ENCODE measurements at regions not wholly inside any gene's neighbourhood (a gene's known extent, or its start where the extent isn't known, plus 50 kb on each side); places are given as distances from the start of the nearest gene placed in this dataset.
A peak's percentile ranks its signal among the peaks of the same experiment; 100 is the strongest.

DNA sequence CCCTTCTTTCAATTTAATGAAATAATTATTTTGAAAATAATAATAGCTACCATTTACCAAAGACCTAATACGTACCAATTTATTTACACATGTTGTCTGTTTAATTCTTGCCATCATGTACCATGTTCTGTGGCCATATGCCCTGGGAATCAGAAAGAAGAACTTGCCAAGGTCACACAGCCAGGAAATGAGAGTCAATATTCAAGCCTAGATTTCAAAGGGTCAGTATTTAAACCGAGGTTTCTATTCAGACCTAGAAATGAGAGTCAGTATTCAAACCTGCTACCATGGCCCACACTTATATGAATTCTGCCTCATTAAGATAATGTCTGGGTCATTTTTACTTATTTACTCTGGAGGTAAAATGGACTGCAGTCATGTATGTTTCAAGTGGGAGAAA is 103.6 kb upstream of the TBL1XR1 start:
- DNase-seq (ENCODE audit: low spot score), result no peak

DNA sequence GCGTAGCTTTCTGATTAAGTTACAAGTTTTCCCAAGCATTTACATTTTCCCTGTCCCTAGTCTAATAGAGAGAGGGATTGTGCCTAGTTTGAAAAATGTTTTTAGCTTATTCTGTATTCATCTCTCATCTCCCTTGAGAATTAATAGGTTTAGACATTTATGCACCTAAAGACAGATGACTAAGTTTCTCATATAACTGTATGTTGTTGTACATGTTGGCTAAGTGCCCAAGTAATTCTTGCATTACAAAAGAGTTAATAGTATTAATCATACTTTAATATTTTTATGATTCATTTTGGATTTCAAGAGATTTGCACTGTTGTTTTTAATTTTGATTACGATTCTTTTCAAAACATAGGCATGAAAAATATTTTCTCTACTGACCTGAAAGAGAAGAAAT is 109.0 kb upstream of the TBL1XR1 start:
- DNase-seq (ENCODE audit: low spot score), result no peak

- DNase-seq (ENCODE audit: low spot score), result no peak
Observed at GRCh38 chr3:177307391-177307790, 110.1 kb upstream of the TBL1XR1 start.

DNA sequence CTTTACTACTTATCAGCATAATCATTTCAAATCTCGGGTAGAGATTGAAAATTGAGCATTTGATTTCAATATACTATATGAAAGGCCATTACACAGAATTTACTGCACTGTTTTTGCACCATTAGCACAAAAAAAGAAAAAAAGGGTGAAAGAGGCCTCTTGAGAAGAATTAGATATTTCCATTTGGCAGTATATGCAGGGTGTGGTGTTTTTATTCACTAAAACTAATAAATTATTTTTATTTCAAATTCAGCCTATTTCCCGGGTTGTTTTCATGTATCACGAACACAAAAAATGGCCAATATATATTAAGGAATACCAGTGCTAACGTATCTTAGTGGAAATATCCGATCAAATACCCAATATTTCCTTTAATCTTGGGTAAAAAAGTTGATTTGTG is 110.5 kb upstream of the TBL1XR1 start:
- DNase-seq (ENCODE audit: low spot score), result no peak

- DNase-seq (ENCODE audit: low spot score), result no peak
Observed at GRCh38 chr3:177308286-177308685, 111.0 kb upstream of the TBL1XR1 start.

DNA sequence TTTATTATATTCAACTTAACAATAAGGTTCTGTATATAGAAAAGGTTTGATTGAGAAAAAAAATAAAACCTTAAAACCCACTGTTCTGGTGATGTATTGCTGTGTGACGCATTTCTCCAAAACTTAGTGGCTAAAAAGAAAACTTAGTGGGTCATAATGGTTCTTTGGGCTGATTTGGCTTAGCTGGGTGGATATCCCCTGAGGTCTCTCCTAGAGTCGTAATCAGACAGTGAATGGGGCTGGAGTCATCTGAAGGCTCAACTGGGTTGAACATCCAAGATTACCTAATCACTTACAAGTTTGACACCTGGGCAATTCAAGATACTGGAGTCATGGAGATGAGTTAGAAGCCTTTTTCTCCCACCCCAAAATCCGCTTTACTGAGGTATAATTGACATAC is 111.6 kb upstream of the TBL1XR1 start:
- no peak for DNase-seq (ENCODE audit: low spot score)

GRCh38 chr3:177312491-177312890 is 115.2 kb upstream of the TBL1XR1 start:
- no peak for DNase-seq (ENCODE audit: low spot score)

DNA sequence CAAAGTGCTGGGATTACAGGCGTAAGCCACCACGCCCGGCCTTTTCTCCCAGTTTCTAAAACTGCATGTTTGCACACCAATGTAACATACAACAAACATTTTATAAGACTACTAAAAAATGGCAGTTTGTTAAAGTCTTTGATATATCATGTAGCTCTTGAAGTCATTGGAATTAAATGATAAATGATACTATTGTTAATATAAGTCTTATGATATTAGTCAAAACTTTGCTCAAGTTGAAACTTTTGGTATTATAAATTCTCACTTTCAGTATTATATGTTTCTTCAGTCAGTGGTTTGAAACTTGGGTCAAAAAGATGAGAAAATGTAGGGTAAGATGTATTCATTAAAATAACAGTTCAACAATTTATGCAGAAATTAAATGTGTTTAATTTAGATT is 117.6 kb upstream of the TBL1XR1 start:
- no peak for DNase-seq (ENCODE audit: low spot score)

DNA sequence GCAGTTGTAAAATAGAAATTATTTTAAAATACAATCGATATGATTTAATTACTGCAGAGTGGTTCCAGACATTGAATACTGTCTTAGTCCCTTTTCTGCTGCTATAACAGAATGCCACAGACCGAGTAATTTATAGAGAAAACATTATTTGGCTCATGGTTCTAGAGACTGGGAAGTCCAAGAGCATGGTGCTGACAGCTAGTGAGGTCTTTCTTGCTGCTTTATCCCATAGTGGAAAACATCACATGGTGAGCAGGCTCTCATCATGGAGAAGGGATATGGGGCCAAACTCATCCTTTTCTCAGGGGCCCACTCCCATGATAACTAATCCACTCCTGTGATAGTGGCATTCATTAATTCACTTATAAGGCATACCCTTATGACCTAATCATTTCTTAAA is 120.0 kb upstream of the TBL1XR1 start:
- DNase-seq (ENCODE audit: low spot score), result no peak

- DNase-seq (ENCODE audit: low spot score), result no peak
Observed at GRCh38 chr3:177318559-177318958, 121.3 kb upstream of the TBL1XR1 start.

- DNase-seq (ENCODE audit: low spot score), result peak; percentile 7
Observed at GRCh38 chr3:177320765-177321247, 123.5 kb upstream of the TBL1XR1 start.

DNA sequence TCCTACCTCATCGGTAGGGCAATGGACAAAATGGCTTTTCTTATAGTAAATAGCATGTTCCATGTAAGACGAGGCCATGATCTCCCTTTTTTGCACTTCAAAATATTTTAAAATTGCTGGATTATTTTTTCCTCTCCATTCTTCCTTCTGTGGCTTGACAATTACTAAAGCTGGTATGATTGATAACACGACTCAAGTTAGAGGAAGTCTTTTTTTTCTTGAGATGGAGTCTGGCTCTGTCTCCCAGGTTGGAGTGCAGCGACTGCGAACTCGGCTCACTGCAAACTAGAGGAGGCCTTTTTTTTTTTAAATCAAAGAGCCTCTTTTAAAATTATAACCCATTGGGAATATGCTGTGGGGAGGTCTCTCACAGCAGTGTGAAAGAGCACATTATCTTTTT is 124.5 kb upstream of the TBL1XR1 start:
- no peak for DNase-seq (ENCODE audit: low spot score)

DNA sequence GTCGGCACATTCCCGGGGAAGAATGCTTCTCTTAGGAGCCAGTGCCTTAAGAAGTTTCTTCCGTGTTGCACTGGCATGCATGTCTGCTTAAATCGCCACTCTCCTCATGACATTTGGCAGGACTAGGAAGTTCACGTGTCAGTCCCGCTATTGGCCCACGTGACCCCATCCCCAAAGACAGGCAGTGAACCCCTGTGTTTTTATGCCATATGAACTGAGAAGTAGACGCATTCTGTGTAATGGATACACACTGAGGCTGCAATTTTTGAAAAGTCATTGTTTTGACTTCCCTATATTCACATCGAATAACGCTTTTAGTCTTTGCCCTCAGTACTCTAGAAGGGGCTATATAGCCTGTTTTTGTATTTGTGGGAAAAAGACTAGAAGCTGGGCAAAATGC is 125.6 kb upstream of the TBL1XR1 start:
- DNase-seq (ENCODE audit: low spot score), result no peak

DNA sequence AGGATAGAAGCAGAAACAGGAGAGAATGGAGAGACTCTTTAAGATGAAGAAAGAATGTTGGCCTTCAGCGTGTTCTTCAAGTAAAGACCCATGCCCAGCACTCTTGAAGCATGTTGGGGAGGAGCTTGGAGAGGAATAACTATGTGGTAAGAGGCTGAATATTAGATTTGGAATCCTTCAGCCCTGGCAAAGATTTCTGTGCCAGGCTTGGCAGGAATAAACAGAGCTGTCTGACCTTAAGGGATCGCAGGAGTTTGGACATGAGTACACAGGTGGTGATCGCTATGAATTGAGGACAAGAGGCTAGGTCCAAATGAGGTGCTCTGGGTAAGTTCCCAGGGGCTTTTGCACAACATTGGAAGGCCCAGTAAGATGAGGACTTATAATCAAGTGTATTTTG is 132.6 kb upstream of the TBL1XR1 start:
- no peak for DNase-seq (ENCODE audit: low spot score)

GRCh38 chr3:177330779-177331178 is 133.5 kb upstream of the TBL1XR1 start:
- DNase-seq (ENCODE audit: low spot score), result peak; percentile 25

- DNase-seq (ENCODE audit: low spot score), result no peak
Observed at GRCh38 chr3:177331203-177331835, 134.0 kb upstream of the TBL1XR1 start.

DNA sequence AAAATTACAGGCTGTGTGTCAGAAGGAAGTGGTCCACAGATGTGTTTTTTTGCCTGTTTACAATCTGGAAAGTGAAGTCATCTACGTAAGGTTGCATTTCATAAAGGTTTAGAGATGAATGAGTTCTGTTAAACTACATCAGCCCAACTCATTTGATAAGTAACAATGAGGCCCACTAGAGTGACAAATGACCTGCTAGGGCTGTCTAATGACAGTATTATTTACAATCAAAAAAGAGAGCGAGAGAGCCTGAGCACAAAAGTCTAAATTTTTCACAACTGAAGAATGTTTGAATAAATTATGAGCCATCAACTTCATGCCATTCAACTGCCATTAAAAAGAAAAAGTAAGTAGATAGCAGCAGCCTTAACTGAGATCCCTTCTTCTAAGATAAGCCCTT is 135.7 kb upstream of the TBL1XR1 start:
- DNase-seq (ENCODE audit: low spot score), result no peak

GRCh38 chr3:177333533-177334520 is 136.5 kb upstream of the TBL1XR1 start:
- peak; percentile 24 for DNase-seq (ENCODE audit: low spot score)

- DNase-seq (ENCODE audit: low spot score), result no peak
Observed at GRCh38 chr3:177334803-177335202, 137.5 kb upstream of the TBL1XR1 start.

- peak; percentile 37 for DNase-seq (ENCODE audit: low spot score)
Observed at GRCh38 chr3:177335728-177336127, 138.4 kb upstream of the TBL1XR1 start.

GRCh38 chr3:177336873-177337450 is 139.7 kb upstream of the TBL1XR1 start:
- peak; percentile 44 for DNase-seq (ENCODE audit: low spot score)

GRCh38 chr3:177337541-177338331 is 140.5 kb upstream of the TBL1XR1 start:
- DNase-seq (ENCODE audit: low spot score), result peak; percentile 52
